ENCODE measurements at regions not wholly inside any gene's neighbourhood (a gene's known extent, or its start where the extent isn't known, plus 50 kb on each side); places are given as distances from the start of the nearest gene placed in this dataset.
A peak's percentile ranks its signal among the peaks of the same experiment; 100 is the strongest.
"Not testable (repeated sequence)": the region's sequence is repeated elsewhere in the genome, so short reads cannot be mapped to it uniquely, and the experiment has no call there.

GRCh38 chr2:105529258-105529657 lies 130.4 kb upstream of the FHL2 start:
- not testable (repeated sequence) for DNase-seq (ENCODE audit: low spot score)

- no peak for DNase-seq (ENCODE audit: low spot score)
Observed at GRCh38 chr2:105526000-105526925, 127.4 kb upstream of the FHL2 start.

GRCh38 chr2:105525201-105525600 lies 126.3 kb upstream of the FHL2 start:
- DNase-seq (ENCODE audit: low spot score), result no peak

GRCh38 chr2:105522645-105523044 lies 123.8 kb upstream of the FHL2 start:
- no peak for DNase-seq (ENCODE audit: low spot score)

GRCh38 chr2:105521616-105522015 lies 122.8 kb upstream of the FHL2 start:
- DNase-seq (ENCODE audit: low spot score), result no peak

GRCh38 chr2:105521176-105521575 lies 122.3 kb upstream of the FHL2 start:
- DNase-seq (ENCODE audit: low spot score), result peak; percentile 31

GRCh38 chr2:105519516-105519915 lies 120.7 kb upstream of the FHL2 start:
- no peak for DNase-seq (ENCODE audit: low spot score)

- DNase-seq (ENCODE audit: low spot score), result peak; percentile 33
Observed at GRCh38 chr2:105518897-105519296, 120.0 kb upstream of the FHL2 start.

- no peak for DNase-seq (ENCODE audit: low spot score)
Observed at GRCh38 chr2:105517814-105518705, 119.2 kb upstream of the FHL2 start.

GRCh38 chr2:105515581-105516415 lies 116.9 kb upstream of the FHL2 start:
- DNase-seq (ENCODE audit: low spot score), result no peak

- no peak for DNase-seq (ENCODE audit: low spot score)
Observed at GRCh38 chr2:105514576-105514975, 115.7 kb upstream of the FHL2 start.

GRCh38 chr2:105510761-105511528 lies 112.1 kb upstream of the FHL2 start:
- DNase-seq (ENCODE audit: low spot score), result no peak

- DNase-seq (ENCODE audit: low spot score), result no peak
Observed at GRCh38 chr2:105509269-105510086, 110.6 kb upstream of the FHL2 start.

- DNase-seq (ENCODE audit: low spot score), result not testable (repeated sequence)
Observed at GRCh38 chr2:105506860-105507259, 108.0 kb upstream of the FHL2 start.

- DNase-seq (ENCODE audit: low spot score), result no peak
Observed at GRCh38 chr2:105504459-105504858, 105.6 kb upstream of the FHL2 start.

GRCh38 chr2:105502625-105503334 lies 103.9 kb upstream of the FHL2 start:
- no peak for DNase-seq (ENCODE audit: low spot score)

GRCh38 chr2:105498281-105498846 lies 99.5 kb upstream of the FHL2 start:
- no peak for DNase-seq (ENCODE audit: low spot score)

- no peak for DNase-seq (ENCODE audit: low spot score)
Observed at GRCh38 chr2:105497094-105497493, 98.2 kb upstream of the FHL2 start.

- DNase-seq (ENCODE audit: low spot score), result no peak
Observed at GRCh38 chr2:105496271-105496670, 97.4 kb upstream of the FHL2 start.

All from SW480 (cell line).